ENCODE measurements at regions not wholly inside any gene's neighbourhood (a gene's known extent, or its start where the extent isn't known, plus 50 kb on each side); places are given as distances from the start of the nearest gene placed in this dataset.

DNA sequence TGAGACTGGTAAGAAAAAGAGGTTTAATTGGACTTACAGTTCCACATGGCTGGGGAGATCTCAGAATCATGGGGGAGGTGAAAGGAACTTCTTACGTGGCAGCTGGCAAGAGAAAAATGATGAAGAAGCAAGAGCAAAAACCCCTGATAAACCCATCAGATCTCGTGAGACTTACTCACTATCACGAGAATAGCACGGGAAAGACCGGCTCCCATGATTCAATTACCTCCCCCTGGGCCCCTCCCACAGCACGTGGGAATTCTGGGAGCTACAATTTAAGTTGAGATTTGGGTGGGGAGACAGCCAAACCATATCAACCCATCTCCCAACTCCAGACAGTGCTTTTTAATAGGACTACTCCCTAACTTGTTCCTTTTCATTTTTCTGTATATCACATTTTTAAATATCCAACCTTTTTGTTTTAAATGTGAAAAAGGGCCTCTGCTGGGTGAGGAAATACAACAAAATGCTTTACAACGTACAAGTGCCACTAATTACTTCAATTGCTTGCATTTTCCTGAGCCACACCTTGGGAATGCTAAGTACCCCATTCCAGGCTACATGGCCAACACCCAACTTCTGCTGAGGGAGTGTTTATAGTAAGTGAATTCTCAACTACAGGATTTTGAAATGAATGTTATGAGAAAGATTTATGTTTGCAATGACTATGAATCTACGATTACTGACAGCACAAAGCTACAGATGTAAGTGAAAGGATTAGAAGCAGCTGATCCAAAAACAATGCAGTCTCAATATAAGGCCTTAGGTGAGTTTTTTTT lies 294.1 kb upstream of the CD180 start:
- H3K4me3 ChIP-seq (ENCODE audit: low read depth, low read length): no peak overlapping the region
- H3K36me3 ChIP-seq (ENCODE audit: control insufficient read depth, insufficient read depth, low read length): no peaks in the 10 kb centered on the region
- 0 out of 2 replicates have a peak, but pooled peaks cover 2% of the 10 kb centered on the region for H3K9me3 ChIP-seq (ENCODE audit: control insufficient read depth, insufficient read depth, low read depth, low read length)

DNA sequence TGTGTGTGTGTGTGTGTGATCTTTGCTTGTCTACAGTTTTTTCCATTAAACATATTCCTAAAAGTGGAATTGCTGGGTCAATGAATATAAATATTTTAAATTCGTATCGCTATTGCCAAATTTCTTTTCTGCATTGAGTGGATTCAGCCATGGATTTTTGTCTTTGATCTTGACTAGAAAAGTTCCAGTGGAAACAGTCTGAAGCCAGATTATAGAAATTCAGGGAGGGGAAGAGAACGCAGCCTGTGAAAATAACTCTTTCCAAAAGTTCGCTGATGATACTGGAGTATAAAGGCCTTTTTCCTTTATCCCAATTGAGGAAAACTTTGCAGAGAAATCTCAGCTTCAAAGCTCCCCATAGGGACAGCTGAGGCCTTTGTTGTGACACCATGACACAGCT lies 292.3 kb upstream of the CD180 start:
- Histone ChIP-seq H3K36me3 (ENCODE audit: control insufficient read depth, insufficient read depth, low read length) (no peaks in the 10 kb centered on the region), H3K4me1 (ENCODE audit: control insufficient read depth, insufficient read depth, low read length) (no peaks in the 10 kb centered on the region), H3K9ac (ENCODE audit: low read length) (no peak overlapping the region), H3K9me3 (ENCODE audit: control insufficient read depth, insufficient read depth, low read depth, low read length) (0 out of 2 replicates have a peak, but pooled peaks cover 2% of the 10 kb centered on the region), H3K4me3 (ENCODE audit: low read depth, low read length) (no peak overlapping the region), H3K27ac (ENCODE audit: low read depth, low read length) (no peak overlapping the region), H3K27me3 (ENCODE audit: control insufficient read depth, insufficient read depth, low read length) (no peaks in the 10 kb centered on the region)

More for the DNA sequence above, 294.1 kb upstream of the CD180 start:
- Histone ChIP-seq H3K9ac (ENCODE audit: low read length) (no peak overlapping the region), H3K27ac (ENCODE audit: low read depth, low read length) (no peak overlapping the region), H3K4me1 (ENCODE audit: control insufficient read depth, insufficient read depth, low read length) (no peaks in the 10 kb centered on the region), H3K27me3 (ENCODE audit: control insufficient read depth, insufficient read depth, low read length) (no peaks in the 10 kb centered on the region)

DNA sequence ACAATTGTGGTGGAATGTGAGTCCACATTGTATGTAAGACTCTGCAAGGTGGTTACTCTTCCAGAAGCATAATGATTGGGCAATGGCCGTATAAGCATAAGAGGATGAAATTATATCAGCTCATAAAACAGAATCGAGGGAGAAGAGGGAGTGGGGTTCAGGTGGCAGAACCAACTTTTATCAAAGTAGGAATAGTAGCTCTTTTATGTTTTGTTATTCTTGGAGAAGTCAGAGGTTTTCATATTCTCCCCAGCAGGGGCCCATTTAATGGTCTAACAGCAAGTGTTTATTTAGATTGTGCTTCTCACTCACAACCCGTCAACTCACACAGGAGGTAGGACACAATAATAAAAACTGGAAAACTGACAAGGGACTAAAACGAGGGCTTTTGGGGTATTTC lies 291.3 kb upstream of the CD180 start:
- Histone ChIP-seq H3K9me3 (ENCODE audit: control insufficient read depth, insufficient read depth, low read depth, low read length) (0 out of 2 replicates have a peak, but pooled peaks cover 2% of the 10 kb centered on the region), H3K27ac (ENCODE audit: low read depth, low read length) (no peak overlapping the region), H3K9ac (ENCODE audit: low read length) (no peak overlapping the region), H3K36me3 (ENCODE audit: control insufficient read depth, insufficient read depth, low read length) (no peaks in the 10 kb centered on the region), H3K4me1 (ENCODE audit: control insufficient read depth, insufficient read depth, low read length) (no peaks in the 10 kb centered on the region), H3K27me3 (ENCODE audit: control insufficient read depth, insufficient read depth, low read length) (no peaks in the 10 kb centered on the region), H3K4me3 (ENCODE audit: low read depth, low read length) (no peak overlapping the region)

DNA sequence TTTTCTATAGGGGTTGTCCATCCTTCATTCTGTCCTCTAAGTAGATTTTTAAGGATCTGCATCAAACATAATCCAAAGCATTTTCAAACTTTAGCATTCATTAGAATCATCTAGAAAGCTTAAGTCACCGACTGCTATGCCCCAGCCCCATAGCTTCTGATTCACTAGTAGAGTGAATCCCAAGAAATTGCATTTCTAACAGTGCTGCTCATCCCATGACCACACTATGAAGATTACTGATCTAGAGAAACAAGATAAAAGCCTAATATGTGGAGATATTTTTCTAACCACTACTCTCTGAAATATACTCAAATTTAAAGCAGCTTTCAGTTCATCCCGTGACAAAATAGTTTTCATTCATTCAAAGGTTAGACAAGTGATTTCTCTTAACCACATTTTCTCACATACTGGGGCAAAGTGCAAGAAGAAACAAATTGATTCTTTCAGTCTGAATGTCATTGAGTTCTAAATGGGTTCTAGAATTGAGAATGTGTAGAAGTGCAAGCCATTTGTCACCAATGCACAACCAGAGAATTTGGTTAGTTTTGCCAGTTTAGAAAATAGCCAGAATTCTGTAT lies 286.9 kb upstream of the CD180 start:
- no peaks in the 10 kb centered on the region for H3K36me3 ChIP-seq (ENCODE audit: control insufficient read depth, insufficient read depth, low read length)
- H3K9ac ChIP-seq (ENCODE audit: low read length): no peak overlapping the region
- H3K4me3 ChIP-seq (ENCODE audit: low read depth, low read length): no peak overlapping the region
- H3K9me3 ChIP-seq (ENCODE audit: control insufficient read depth, insufficient read depth, low read depth, low read length): 0 out of 2 replicates have a peak, but pooled peaks cover 2% of the 10 kb centered on the region
- no peaks in the 10 kb centered on the region for H3K4me1 ChIP-seq (ENCODE audit: control insufficient read depth, insufficient read depth, low read length)
- no peak overlapping the region for H3K27ac ChIP-seq (ENCODE audit: low read depth, low read length)
- no peaks in the 10 kb centered on the region for H3K27me3 ChIP-seq (ENCODE audit: control insufficient read depth, insufficient read depth, low read length)

DNA sequence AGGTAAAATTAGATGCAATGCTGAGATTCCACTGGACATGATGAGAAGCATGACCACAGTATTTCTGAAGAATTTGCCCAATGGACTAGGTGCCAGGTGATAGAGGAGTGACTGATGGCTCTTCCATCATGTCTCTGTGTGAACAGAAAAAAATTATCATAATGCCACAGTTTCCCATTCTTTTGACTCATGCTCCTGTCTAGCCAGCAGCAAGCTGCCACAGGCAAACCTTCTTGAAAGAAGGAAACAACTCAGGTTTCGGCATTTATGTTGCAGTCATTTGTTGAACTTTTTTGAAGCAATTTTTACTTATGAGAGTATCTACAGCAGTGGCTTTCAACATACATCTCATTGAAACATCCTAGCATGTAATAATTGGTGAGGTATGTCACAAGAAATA lies 284.8 kb upstream of the CD180 start:
- no peaks in the 10 kb centered on the region for H3K4me1 ChIP-seq (ENCODE audit: control insufficient read depth, insufficient read depth, low read length)
- no peak overlapping the region for H3K9ac ChIP-seq (ENCODE audit: low read length)
- no peaks in the 10 kb centered on the region for H3K27me3 ChIP-seq (ENCODE audit: control insufficient read depth, insufficient read depth, low read length)
- H3K4me3 ChIP-seq (ENCODE audit: low read depth, low read length): no peak overlapping the region
- H3K36me3 ChIP-seq (ENCODE audit: control insufficient read depth, insufficient read depth, low read length): no peaks in the 10 kb centered on the region
- H3K9me3 ChIP-seq (ENCODE audit: control insufficient read depth, insufficient read depth, low read depth, low read length): 0 out of 2 replicates have a peak, but pooled peaks cover 2% of the 10 kb centered on the region
- no peak overlapping the region for H3K27ac ChIP-seq (ENCODE audit: low read depth, low read length)

DNA sequence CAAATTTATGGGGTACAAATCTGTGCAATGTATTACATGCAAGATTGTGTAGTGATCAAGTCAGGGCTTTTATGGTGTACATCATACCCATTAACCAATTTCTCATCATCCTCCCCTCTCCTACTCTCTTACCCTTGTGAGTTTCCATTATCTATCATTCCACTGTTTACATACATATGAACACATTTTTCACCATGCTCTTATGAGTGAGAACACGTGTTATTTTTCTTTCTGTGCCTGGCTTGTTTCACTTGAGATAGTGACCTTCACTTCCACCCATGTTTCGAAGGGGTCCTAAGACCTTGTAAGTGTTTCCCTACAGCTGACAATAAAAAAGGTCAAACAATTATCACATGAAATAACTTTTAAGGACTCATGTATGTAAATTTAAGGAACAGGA lies 281.7 kb upstream of the CD180 start:
- Histone ChIP-seq H3K27ac (ENCODE audit: low read depth, low read length) (no peak overlapping the region), H3K36me3 (ENCODE audit: control insufficient read depth, insufficient read depth, low read length) (no peaks in the 10 kb centered on the region), H3K4me1 (ENCODE audit: control insufficient read depth, insufficient read depth, low read length) (no peaks in the 10 kb centered on the region), H3K9ac (ENCODE audit: low read length) (no peak overlapping the region), H3K4me3 (ENCODE audit: low read depth, low read length) (no peak overlapping the region), H3K27me3 (ENCODE audit: control insufficient read depth, insufficient read depth, low read length) (no peaks in the 10 kb centered on the region), H3K9me3 (ENCODE audit: control insufficient read depth, insufficient read depth, low read depth, low read length) (no peaks in the 10 kb centered on the region)

DNA sequence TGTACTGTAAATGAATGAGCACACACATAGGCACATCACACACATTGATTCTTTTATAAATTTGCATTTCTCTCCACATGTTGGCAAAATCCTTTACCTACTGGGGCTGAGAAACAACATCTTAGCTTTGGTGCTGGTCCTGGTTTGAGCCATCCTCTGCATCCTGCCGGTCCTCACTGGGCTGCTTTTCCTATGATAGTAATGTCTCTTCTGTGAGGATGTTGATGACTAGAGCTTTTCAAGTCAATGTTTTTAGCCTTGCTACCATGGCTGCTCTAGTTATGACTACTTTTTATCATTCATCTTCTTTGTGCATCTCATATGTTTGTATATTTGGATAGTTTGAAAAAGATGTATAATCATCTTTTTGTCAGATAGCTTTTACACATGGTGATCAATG lies 280.4 kb upstream of the CD180 start:
- Histone ChIP-seq H3K36me3 (ENCODE audit: control insufficient read depth, insufficient read depth, low read length) (no peaks in the 10 kb centered on the region), H3K9ac (ENCODE audit: low read length) (no peak overlapping the region), H3K4me1 (ENCODE audit: control insufficient read depth, insufficient read depth, low read length) (no peaks in the 10 kb centered on the region), H3K27ac (ENCODE audit: low read depth, low read length) (no peak overlapping the region), H3K27me3 (ENCODE audit: control insufficient read depth, insufficient read depth, low read length) (no peaks in the 10 kb centered on the region), H3K9me3 (ENCODE audit: control insufficient read depth, insufficient read depth, low read depth, low read length) (no peaks in the 10 kb centered on the region), H3K4me3 (ENCODE audit: low read depth, low read length) (no peak overlapping the region)

DNA sequence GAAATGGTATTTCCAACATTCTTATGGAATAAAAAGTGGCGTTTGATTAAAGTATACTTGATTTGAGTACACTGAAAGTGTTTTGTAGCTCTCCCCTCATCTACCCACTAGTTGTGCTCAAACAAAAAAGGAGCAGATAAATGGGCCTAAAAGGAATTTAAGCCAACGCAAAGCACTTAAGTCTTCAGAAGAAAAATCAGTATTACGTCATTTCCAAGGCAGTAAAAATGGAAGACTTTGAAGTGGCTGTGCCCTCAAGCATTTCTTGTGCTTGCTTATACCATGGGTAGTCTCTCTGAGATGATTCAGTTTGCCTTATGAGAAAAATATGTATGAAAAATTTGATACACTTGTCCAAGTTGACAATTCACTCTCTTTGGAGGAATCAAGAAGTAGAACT lies 279.9 kb upstream of the CD180 start:
- Histone ChIP-seq H3K36me3 (ENCODE audit: control insufficient read depth, insufficient read depth, low read length) (no peaks in the 10 kb centered on the region), H3K9me3 (ENCODE audit: control insufficient read depth, insufficient read depth, low read depth, low read length) (no peaks in the 10 kb centered on the region), H3K27ac (ENCODE audit: low read depth, low read length) (no peak overlapping the region), H3K27me3 (ENCODE audit: control insufficient read depth, insufficient read depth, low read length) (no peaks in the 10 kb centered on the region), H3K4me1 (ENCODE audit: control insufficient read depth, insufficient read depth, low read length) (no peaks in the 10 kb centered on the region), H3K4me3 (ENCODE audit: low read depth, low read length) (no peak overlapping the region), H3K9ac (ENCODE audit: low read length) (no peak overlapping the region)

DNA sequence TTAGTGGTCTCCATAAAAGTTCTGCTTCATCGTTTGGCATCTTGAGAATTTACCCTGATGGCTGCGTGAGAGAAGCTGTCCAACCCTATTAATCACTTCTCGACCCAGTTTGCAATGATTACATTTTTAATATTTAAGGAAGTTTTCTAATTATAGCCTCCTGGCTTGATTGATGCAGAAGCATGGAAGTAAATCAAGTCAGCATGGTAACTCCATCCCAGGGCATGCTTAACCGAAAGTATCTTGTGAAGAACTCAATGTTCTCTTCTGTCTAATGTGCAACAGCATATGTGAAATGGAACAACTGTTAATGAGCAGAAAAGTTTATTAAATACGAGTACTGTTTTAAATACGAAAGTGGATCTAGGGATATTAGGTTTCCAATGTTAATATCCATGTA lies 278.9 kb upstream of the CD180 start:
- H3K9me3 ChIP-seq (ENCODE audit: control insufficient read depth, insufficient read depth, low read depth, low read length): no peaks in the 10 kb centered on the region
- H3K27ac ChIP-seq (ENCODE audit: low read depth, low read length): no peak overlapping the region
- H3K27me3 ChIP-seq (ENCODE audit: control insufficient read depth, insufficient read depth, low read length): no peaks in the 10 kb centered on the region
- no peaks in the 10 kb centered on the region for H3K4me1 ChIP-seq (ENCODE audit: control insufficient read depth, insufficient read depth, low read length)
- H3K9ac ChIP-seq (ENCODE audit: low read length): no peak overlapping the region
- H3K4me3 ChIP-seq (ENCODE audit: low read depth, low read length): no peak overlapping the region
- no peaks in the 10 kb centered on the region for H3K36me3 ChIP-seq (ENCODE audit: control insufficient read depth, insufficient read depth, low read length)

DNA sequence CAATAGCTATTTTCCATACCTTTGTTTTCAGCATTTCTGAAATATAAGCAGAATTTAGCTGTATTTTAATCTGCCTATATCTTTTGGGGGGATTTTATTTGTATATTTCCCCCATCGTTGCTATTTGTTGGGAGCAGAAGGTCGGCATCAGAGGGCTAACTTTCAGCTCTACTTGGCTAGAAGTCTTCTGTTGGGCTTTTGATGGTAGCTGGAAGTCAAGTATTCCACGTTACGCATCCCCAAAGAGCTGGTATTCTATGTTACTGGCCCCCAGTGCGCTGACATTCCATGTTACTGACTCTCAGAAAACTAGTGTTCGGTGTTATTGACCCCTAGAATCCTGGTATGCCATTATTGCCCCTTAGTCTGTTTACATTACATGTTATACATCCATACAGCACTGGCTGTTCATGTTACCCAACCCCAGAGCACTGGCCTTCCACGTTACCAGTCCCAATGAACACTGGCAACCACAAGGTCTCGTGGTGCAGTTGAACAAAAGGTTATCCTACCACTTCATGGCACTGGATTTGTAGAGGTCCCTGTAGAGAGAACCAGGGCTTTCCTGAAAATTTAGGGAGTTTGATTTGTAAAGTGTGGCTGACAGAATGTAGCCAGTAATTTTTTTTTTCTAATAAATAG lies 278.1 kb upstream of the CD180 start:
- no peaks in the 10 kb centered on the region for H3K4me1 ChIP-seq (ENCODE audit: control insufficient read depth, insufficient read depth, low read length)
- no peak overlapping the region for H3K4me3 ChIP-seq (ENCODE audit: low read depth, low read length)
- no peaks in the 10 kb centered on the region for H3K36me3 ChIP-seq (ENCODE audit: control insufficient read depth, insufficient read depth, low read length)
- no peaks in the 10 kb centered on the region for H3K27me3 ChIP-seq (ENCODE audit: control insufficient read depth, insufficient read depth, low read length)
- H3K27ac ChIP-seq (ENCODE audit: low read depth, low read length): no peak overlapping the region
- H3K9me3 ChIP-seq (ENCODE audit: control insufficient read depth, insufficient read depth, low read depth, low read length): 0 out of 2 replicates have a peak, but pooled peaks cover 3% of the 10 kb centered on the region
- H3K9ac ChIP-seq (ENCODE audit: low read length): no peak overlapping the region

DNA sequence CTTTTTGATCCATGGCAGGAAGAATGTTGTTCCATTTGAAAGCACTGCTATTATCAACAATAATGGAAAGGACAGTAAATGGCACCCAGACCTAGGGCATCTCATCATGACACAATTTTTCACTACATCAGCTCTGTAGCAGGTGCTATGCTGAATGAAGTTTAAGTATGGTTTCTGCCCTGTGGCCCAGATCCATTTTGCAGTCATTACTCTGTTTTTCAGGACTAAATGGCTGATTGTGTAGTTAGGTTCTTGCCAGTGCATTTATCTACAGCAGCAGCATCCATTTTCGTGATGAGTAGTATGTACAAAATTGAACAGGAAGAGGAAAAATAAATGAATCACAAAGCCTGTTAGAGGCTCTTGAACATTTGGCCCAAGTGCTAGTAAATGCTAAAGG lies 270.5 kb upstream of the CD180 start:
- no peak overlapping the region for H3K27ac ChIP-seq (ENCODE audit: low read depth, low read length)
- 0 out of 2 replicates have a peak, but pooled peaks cover 3% of the 10 kb centered on the region for H3K9me3 ChIP-seq (ENCODE audit: control insufficient read depth, insufficient read depth, low read depth, low read length)
- no peak overlapping the region for H3K9ac ChIP-seq (ENCODE audit: low read length)
- H3K27me3 ChIP-seq (ENCODE audit: control insufficient read depth, insufficient read depth, low read length): no peaks in the 10 kb centered on the region
- no peaks in the 10 kb centered on the region for H3K36me3 ChIP-seq (ENCODE audit: control insufficient read depth, insufficient read depth, low read length)
- H3K4me3 ChIP-seq (ENCODE audit: low read depth, low read length): no peak overlapping the region
- H3K4me1 ChIP-seq (ENCODE audit: control insufficient read depth, insufficient read depth, low read length): no peaks in the 10 kb centered on the region

Data from HUES6 (cell line).